Liver (tissue), 8 donors: ENCODE measurements at regions not wholly inside any gene's neighbourhood (a gene's known extent, or its start where the extent isn't known, plus 50 kb on each side); places are given as distances from the start of the nearest gene placed in this dataset.
"Not testable (repeated sequence)": the region's sequence is repeated elsewhere in the genome, so short reads cannot be mapped to it uniquely, and the experiment has no call there.

Experiments used
- DNase-seq: peaks from one replicate; pipeline ENCODE4 v3.0.0-alpha.2; 2017; ENCODE audit warnings: low spot score
- H3K27ac ChIP-seq, 2 donors: one replicate each; pipeline ENCODE4 v1.7.0; 2013; ENCODE audit warnings: inconsistent platforms in 2 of 2, low read length in 2 of 2, control low read depth in 1 of 2, low read depth in 1 of 2, mild to moderate bottlenecking in 1 of 2
- H3K27me3 ChIP-seq, 4 donors: one replicate each; pipeline versions ENCODE4 v1.6.1 to v1.7.0; 2013; ENCODE audit warnings: low read length in 3 of 4, inconsistent platforms in 1 of 4, mild to moderate bottlenecking in 1 of 4, moderate library complexity in 1 of 4; ENCODE audit not compliant: control insufficient read depth in 4 of 4, insufficient read depth in 4 of 4
- H3K36me3 ChIP-seq, 4 donors: one replicate each; pipeline versions ENCODE4 v1.6.1 to v1.7.0; 2013; ENCODE audit warnings: low read length in 3 of 4, mild to moderate bottlenecking in 3 of 4, low read depth in 1 of 4, moderate library complexity in 1 of 4; ENCODE audit not compliant: control insufficient read depth in 4 of 4, insufficient read depth in 3 of 4
- H3K4me1 ChIP-seq, 4 donors: one replicate each; pipeline versions ENCODE4 v1.6.1 to v1.7.0; 2013; ENCODE audit warnings: low read length in 3 of 4, mild to moderate bottlenecking in 3 of 4, moderate library complexity in 1 of 4; ENCODE audit not compliant: control insufficient read depth in 4 of 4, insufficient read depth in 4 of 4
- H3K4me3 ChIP-seq, 3 donors: one replicate each; pipeline versions ENCODE4 v1.6.1 to v1.7.0; 2013; ENCODE audit warnings: low read length in 3 of 3, control low read depth in 1 of 3, low read depth in 1 of 3, mild to moderate bottlenecking in 1 of 3
- H3K9ac ChIP-seq, 2 donors: one replicate each; pipeline ENCODE4 v1.7.0; 2013; ENCODE audit warnings: low read length in 2 of 2, mild to moderate bottlenecking in 2 of 2, moderate library complexity in 2 of 2, control low read depth in 1 of 2, low read depth in 1 of 2
- H3K9me3 ChIP-seq, 4 donors: one replicate each; pipeline versions ENCODE4 v1.6.1 to v1.7.0; 2013; ENCODE audit warnings: low read length in 3 of 4; ENCODE audit not compliant: control insufficient read depth in 4 of 4
- ATF3 ChIP-seq: IDR thresholded peaks from 2 replicates; pipeline ENCODE4 v1.6.1; 2016; ENCODE audit warnings: antibody characterized with exemption
- CTCF ChIP-seq: fragments of 150-350 bp; IDR thresholded peaks from 2 replicates; pipeline ENCODE4 v1.5.1; 2017; ENCODE audit warnings: improper control_type of control experiment, low read depth, low read length; ENCODE audit not compliant: missing input control
- EGR1 ChIP-seq, 2 donors: IDR thresholded peaks; 2 replicates each; pipeline ENCODE4 v1.6.1; 2016 to 2018; ENCODE audit warnings: antibody characterized with exemption in 2 of 2, low read depth in 2 of 2
- FOXA1 ChIP-seq: IDR thresholded peaks from 2 replicates; pipeline ENCODE4 v1.6.1; 2016; ENCODE audit warnings: antibody characterized with exemption
- FOXA2 ChIP-seq: IDR thresholded peaks from 2 replicates; pipeline ENCODE4 v1.6.1; 2016; ENCODE audit warnings: antibody characterized with exemption
- GABPA ChIP-seq, 2 donors: IDR thresholded peaks in 1 of 2; conservative IDR thresholded peaks in 1 of 2; 2 replicates each; pipeline ENCODE4 v1.6.1; 2016; ENCODE audit warnings: antibody characterized with exemption in 2 of 2, mild to moderate bottlenecking in 1 of 2, moderate library complexity in 1 of 2
- HNF4A ChIP-seq, 2 donors: conservative IDR thresholded peaks; 2 replicates each; pipeline ENCODE4 v1.6.1; 2016; ENCODE audit warnings: antibody characterized with exemption in 2 of 2, mild to moderate bottlenecking in 2 of 2
- HNF4G ChIP-seq: IDR thresholded peaks from 2 replicates; pipeline ENCODE4 v1.6.1; 2016; ENCODE audit warnings: antibody characterized with exemption
- JUND ChIP-seq, 2 donors: IDR thresholded peaks; 2 replicates each; pipeline ENCODE4 v1.6.1; 2016; ENCODE audit warnings: antibody characterized with exemption in 2 of 2
- MAX ChIP-seq: IDR thresholded peaks from 2 replicates; pipeline ENCODE4 v1.6.1; 2016; ENCODE audit warnings: antibody characterized with exemption
- NR2F2 ChIP-seq: IDR thresholded peaks from 2 replicates; pipeline ENCODE4 v1.6.1; 2016; ENCODE audit warnings: antibody characterized with exemption
- RAD21 ChIP-seq, 2 donors: IDR thresholded peaks; 2 replicates each; pipeline ENCODE4 v1.6.1; 2016; ENCODE audit warnings: antibody characterized with exemption in 2 of 2, mild to moderate bottlenecking in 2 of 2
- REST ChIP-seq: IDR thresholded peaks from 2 replicates; pipeline ENCODE4 v1.6.1; 2016; ENCODE audit warnings: antibody characterized with exemption, mild to moderate bottlenecking
- RXRA ChIP-seq, 2 donors: IDR thresholded peaks; 2 replicates each; pipeline ENCODE4 v1.6.1; 2017 to 2018; ENCODE audit warnings: antibody characterized with exemption in 2 of 2, mild to moderate bottlenecking in 1 of 2
- SP1 ChIP-seq: IDR thresholded peaks from 2 replicates; pipeline ENCODE4 v1.6.1; 2018; ENCODE audit warnings: antibody characterized with exemption, mild to moderate bottlenecking
- TAF1 ChIP-seq: conservative IDR thresholded peaks from 2 replicates; pipeline ENCODE4 v1.6.1; 2016; ENCODE audit warnings: antibody characterized with exemption, mild to moderate bottlenecking
- YY1 ChIP-seq: IDR thresholded peaks from 2 replicates; pipeline ENCODE4 v1.6.1; 2016; ENCODE audit warnings: antibody characterized with exemption, mild to moderate bottlenecking
- ZBTB33 ChIP-seq: IDR thresholded peaks from 2 replicates; pipeline ENCODE4 v1.6.1; 2016; ENCODE audit warnings: antibody characterized with exemption
- WGBS: extraction: QIAGEN DNeasy Blood & Tissue Kit; methylation state at CpG from one replicate; pipeline ENCODE4 v1.1.7; 2013; 5-methylcytosine and 5-hydroxymethylcytosine counted together
- donor health status: healthy.
- donor health status: healthy.
- donor health status: healthy.
- donor health status: healthy.
- donor health status: healthy.

- H3K27me3 ChIP-seq, result no peaks in the 10 kb centered on the region
- DNase-seq, result no peak
- H3K4me3 ChIP-seq, result no peak overlapping the region
- no peak overlapping the region for H3K27ac ChIP-seq
- TF ChIP-seq EGR1 (IDR thresholded peaks at IDR 0.05; ENCODE audit: low read depth in 2 of 2), result no peak
- TF ChIP-seq JUND (IDR thresholded peaks at IDR 0.05), result no peak
- no peak for TF ChIP-seq RXRA (IDR thresholded peaks at IDR 0.05)
- TF ChIP-seq MAX, result no peak
- no peak for TF ChIP-seq HNF4A (conservative IDR thresholded peaks at IDR 0.05)
- no peak for TF ChIP-seq GABPA (IDR thresholded peaks at IDR 0.05 in 1 of 2, conservative IDR thresholded peaks at IDR 0.05 in 1 of 2)
- no peak for TF ChIP-seq YY1
- no peak overlapping the region for H3K9ac ChIP-seq
- H3K9me3 ChIP-seq, result no peaks in the 10 kb centered on the region
- H3K4me1 ChIP-seq, result no peaks in the 10 kb centered on the region
- no peaks in the 10 kb centered on the region for H3K36me3 ChIP-seq
Measured at GRCh38 chrX:86964321-86964720, 553.3 kb upstream of the KLHL4 start.

GRCh38 chrX:86981326-86981879 lies 536.2 kb upstream of the KLHL4 start:
- Histone ChIP-seq H3K27ac (no peak overlapping the region), H3K9ac (no peak overlapping the region), H3K4me1 (no peaks in the 10 kb centered on the region), H3K9me3 (no peaks in the 10 kb centered on the region), H3K27me3 (no peaks in the 10 kb centered on the region), H3K4me3 (no peak overlapping the region), H3K36me3 (no peaks in the 10 kb centered on the region)
- TF ChIP-seq EGR1 (IDR thresholded peaks at IDR 0.05; ENCODE audit: low read depth in 2 of 2) (no peak), GABPA (IDR thresholded peaks at IDR 0.05 in 1 of 2, conservative IDR thresholded peaks at IDR 0.05 in 1 of 2) (no peak), YY1 (no peak), JUND (IDR thresholded peaks at IDR 0.05) (no peak), SP1 (no peak), RXRA (IDR thresholded peaks at IDR 0.05) (no peak), CTCF (no peak), HNF4G (no peak), RAD21 (IDR thresholded peaks at IDR 0.05) (no peak), REST (no peak), TAF1 (no peak), MAX (no peak), FOXA2 (no peak), HNF4A (conservative IDR thresholded peaks at IDR 0.05) (no peak), FOXA1 (no peak), ATF3 (no peak), NR2F2 (no peak), ZBTB33 (no peak)
- DNase-seq, result no peak
- WGBS, result 78% methylated on average over 2 of the region's 2 CpGs

- H3K4me1 ChIP-seq, H3K27me3 ChIP-seq, H3K4me3 ChIP-seq, DNase-seq, H3K9me3 ChIP-seq, H3K27ac ChIP-seq, H3K36me3 ChIP-seq, H3K9ac ChIP-seq: not testable (repeated sequence)
- WGBS, result 71% methylated on average over 4 of the region's 4 CpGs
Measured at GRCh38 chrX:86987351-86987750, 530.3 kb upstream of the KLHL4 start.
